Transverse colon (tissue), 4 donors: ENCODE measurements at regions not wholly inside any gene's neighbourhood (a gene's known extent, or its start where the extent isn't known, plus 50 kb on each side); places are given as distances from the start of the nearest gene placed in this dataset.

Experiments used
- EP300 ChIP-seq: sonication (generic); formaldehyde crosslinking; IDR thresholded peaks from one replicate; pipeline ENCODE4 v1.6.1; 2017; ENCODE audit warnings: antibody characterized with exemption, low read depth
- POLR2A ChIP-seq: fragments of 450-650 bp; IDR thresholded peaks from one replicate; pipeline ENCODE4 v1.6.1; 2016; ENCODE audit warnings: antibody characterized with exemption, mild to moderate bottlenecking, moderate library complexity
- POLR2AphosphoS5 ChIP-seq, 3 donors: sonication (generic); formaldehyde crosslinking; IDR thresholded peaks; one replicate each; pipeline ENCODE4 v1.6.1; 2016; ENCODE audit warnings: antibody characterized with exemption in 3 of 3
- TF ChIP-seq, protein P1 (sequence below), 5 experiments: fragments of 200-600 bp in 3 of 5; fragments of 450-650 bp in 2 of 5; sonication (generic) in 3 of 5; IDR thresholded peaks; 1 replicate in 2 of 5; 2 replicates in 3 of 5; pipeline ENCODE4 v1.5.1; 2016 to 2017; ENCODE audit warnings: antibody characterized with exemption in 5 of 5, inconsistent platforms in 3 of 5, mild to moderate bottlenecking in 2 of 5, moderate library complexity in 1 of 5

DNA sequence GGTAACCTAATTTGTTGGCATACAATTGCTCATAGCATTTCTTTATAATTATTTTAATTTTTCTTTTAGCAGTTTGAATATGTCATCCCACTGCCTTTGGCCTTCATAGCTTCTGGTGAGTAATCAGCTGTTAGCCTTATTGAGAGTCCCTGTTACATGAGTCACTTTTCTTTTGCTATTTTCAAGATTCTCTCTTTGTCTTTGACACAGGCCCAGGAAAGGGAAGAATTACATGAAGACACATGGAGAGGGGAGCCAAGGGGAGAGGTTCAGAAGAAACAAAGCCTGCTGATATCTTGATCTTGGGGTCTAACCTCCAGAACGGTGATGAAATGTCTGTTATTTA, 418.2 kb downstream of the METTL15 start:
- TF ChIP-seq POLR2A (no peak), POLR2AphosphoS5 (IDR thresholded peaks at IDR 0.05) (no peak), EP300 (no peak)
- TF ChIP-seq, protein P1, sequence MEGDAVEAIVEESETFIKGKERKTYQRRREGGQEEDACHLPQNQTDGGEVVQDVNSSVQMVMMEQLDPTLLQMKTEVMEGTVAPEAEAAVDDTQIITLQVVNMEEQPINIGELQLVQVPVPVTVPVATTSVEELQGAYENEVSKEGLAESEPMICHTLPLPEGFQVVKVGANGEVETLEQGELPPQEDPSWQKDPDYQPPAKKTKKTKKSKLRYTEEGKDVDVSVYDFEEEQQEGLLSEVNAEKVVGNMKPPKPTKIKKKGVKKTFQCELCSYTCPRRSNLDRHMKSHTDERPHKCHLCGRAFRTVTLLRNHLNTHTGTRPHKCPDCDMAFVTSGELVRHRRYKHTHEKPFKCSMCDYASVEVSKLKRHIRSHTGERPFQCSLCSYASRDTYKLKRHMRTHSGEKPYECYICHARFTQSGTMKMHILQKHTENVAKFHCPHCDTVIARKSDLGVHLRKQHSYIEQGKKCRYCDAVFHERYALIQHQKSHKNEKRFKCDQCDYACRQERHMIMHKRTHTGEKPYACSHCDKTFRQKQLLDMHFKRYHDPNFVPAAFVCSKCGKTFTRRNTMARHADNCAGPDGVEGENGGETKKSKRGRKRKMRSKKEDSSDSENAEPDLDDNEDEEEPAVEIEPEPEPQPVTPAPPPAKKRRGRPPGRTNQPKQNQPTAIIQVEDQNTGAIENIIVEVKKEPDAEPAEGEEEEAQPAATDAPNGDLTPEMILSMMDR (IDR thresholded peaks at IDR 0.05): no peak
